ENCODE measurements at regions not wholly inside any gene's neighbourhood (a gene's known extent, or its start where the extent isn't known, plus 50 kb on each side); places are given as distances from the start of the nearest gene placed in this dataset.

DNA sequence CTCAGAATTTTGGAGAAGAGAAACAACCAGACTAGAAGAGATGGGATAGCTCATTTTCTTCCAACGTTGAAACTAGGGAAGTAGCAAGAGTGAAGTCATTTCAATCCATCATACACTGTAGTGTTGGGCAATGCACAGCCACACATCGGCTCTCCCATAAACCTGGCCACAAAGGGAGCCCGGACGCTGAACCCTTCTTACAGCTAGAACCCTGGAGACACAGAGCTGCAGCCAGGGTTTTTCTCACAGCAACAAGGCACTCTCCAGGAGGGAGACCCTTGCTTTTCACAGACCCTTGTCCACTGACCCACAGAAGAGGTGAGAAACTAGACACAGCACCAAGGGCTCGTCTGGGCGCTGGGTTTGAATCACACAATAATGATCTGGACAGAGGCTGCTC, 101.4 kb upstream of the FSTL4 start:
- TF ChIP-seq, protein P1, sequence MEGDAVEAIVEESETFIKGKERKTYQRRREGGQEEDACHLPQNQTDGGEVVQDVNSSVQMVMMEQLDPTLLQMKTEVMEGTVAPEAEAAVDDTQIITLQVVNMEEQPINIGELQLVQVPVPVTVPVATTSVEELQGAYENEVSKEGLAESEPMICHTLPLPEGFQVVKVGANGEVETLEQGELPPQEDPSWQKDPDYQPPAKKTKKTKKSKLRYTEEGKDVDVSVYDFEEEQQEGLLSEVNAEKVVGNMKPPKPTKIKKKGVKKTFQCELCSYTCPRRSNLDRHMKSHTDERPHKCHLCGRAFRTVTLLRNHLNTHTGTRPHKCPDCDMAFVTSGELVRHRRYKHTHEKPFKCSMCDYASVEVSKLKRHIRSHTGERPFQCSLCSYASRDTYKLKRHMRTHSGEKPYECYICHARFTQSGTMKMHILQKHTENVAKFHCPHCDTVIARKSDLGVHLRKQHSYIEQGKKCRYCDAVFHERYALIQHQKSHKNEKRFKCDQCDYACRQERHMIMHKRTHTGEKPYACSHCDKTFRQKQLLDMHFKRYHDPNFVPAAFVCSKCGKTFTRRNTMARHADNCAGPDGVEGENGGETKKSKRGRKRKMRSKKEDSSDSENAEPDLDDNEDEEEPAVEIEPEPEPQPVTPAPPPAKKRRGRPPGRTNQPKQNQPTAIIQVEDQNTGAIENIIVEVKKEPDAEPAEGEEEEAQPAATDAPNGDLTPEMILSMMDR (conservative IDR thresholded peaks at IDR 0.05; ENCODE audit: low read length), result no peak
- TF ChIP-seq EZH2phosphoT487 (IDR thresholded peaks at IDR 0.05; ENCODE audit: borderline replicate concordance, low read depth, low read length), result no peak

Data from OCI-LY7 (cell line).